Activated CD8-positive, alpha-beta memory T cell treated with anti-CD3 and anti-CD28 coated beads, Interleukin-2, amount 50 U/mL, for 4 hours (primary cell): ENCODE measurements at regions not wholly inside any gene's neighbourhood (a gene's known extent, or its start where the extent isn't known, plus 50 kb on each side); places are given as distances from the start of the nearest gene placed in this dataset.

Experiments
- DNase-seq: peaks from one replicate; pipeline ENCODE4 v3.0.0-alpha.2; 2020

- no peak for DNase-seq
These were observed 130.6 kb downstream of the TDRD15 start for GRCh38 chr2:21254170-21254965.

GRCh38 chr2:21256006-21256405 is 132.2 kb downstream of the TDRD15 start:
- no peak for DNase-seq

- DNase-seq = no peak
These were observed 133.9 kb downstream of the TDRD15 start for GRCh38 chr2:21257621-21258020.

GRCh38 chr2:21258082-21258481 is 134.3 kb downstream of the TDRD15 start:
- no peak for DNase-seq

GRCh38 chr2:21260311-21260710 is 136.5 kb downstream of the TDRD15 start:
- no peak for DNase-seq

GRCh38 chr2:21261591-21261990 is 137.8 kb downstream of the TDRD15 start:
- DNase-seq = no peak

- DNase-seq = no peak
These were observed 138.7 kb downstream of the TDRD15 start for GRCh38 chr2:21262426-21262940.

- no peak for DNase-seq
These were observed 139.9 kb downstream of the TDRD15 start for GRCh38 chr2:21263622-21264021.

GRCh38 chr2:21265752-21266151 is 142.0 kb downstream of the TDRD15 start:
- DNase-seq = no peak

- DNase-seq = no peak
These were observed 143.6 kb downstream of the TDRD15 start for GRCh38 chr2:21267232-21267835.

GRCh38 chr2:21268197-21268877 is 144.6 kb downstream of the TDRD15 start:
- DNase-seq = no peak

- DNase-seq = no peak
These were observed 145.1 kb downstream of the TDRD15 start for GRCh38 chr2:21268878-21269224.

GRCh38 chr2:21269382-21269781 is 145.6 kb downstream of the TDRD15 start:
- no peak for DNase-seq

- no peak for DNase-seq
These were observed 146.3 kb downstream of the TDRD15 start for GRCh38 chr2:21270083-21270491.

GRCh38 chr2:21270708-21271122 is 146.9 kb downstream of the TDRD15 start:
- DNase-seq = no peak

- no peak for DNase-seq
These were observed 152.4 kb downstream of the TDRD15 start for GRCh38 chr2:21276163-21276562.

- DNase-seq = no peak
These were observed 153.6 kb downstream of the TDRD15 start for GRCh38 chr2:21277068-21278056.

GRCh38 chr2:21279525-21279924 is 155.8 kb downstream of the TDRD15 start:
- DNase-seq = no peak

- no peak for DNase-seq
These were observed 157.0 kb downstream of the TDRD15 start for GRCh38 chr2:21280793-21281192.

- DNase-seq = no peak
These were observed 157.6 kb downstream of the TDRD15 start for GRCh38 chr2:21281384-21281783.

- no peak for DNase-seq
These were observed 158.2 kb downstream of the TDRD15 start for GRCh38 chr2:21281791-21282514.

GRCh38 chr2:21282515-21282898 is 158.7 kb downstream of the TDRD15 start:
- no peak for DNase-seq
